ENCODE measurements at regions not wholly inside any gene's neighbourhood (a gene's known extent, or its start where the extent isn't known, plus 50 kb on each side); places are given as distances from the start of the nearest gene placed in this dataset.
"Not testable (repeated sequence)": the region's sequence is repeated elsewhere in the genome, so short reads cannot be mapped to it uniquely, and the experiment has no call there.

GRCh38 chr20:26220609-26221008 is 524.0 kb upstream of the ZNF337 start:
- intact Hi-C loops (cut with DNase I); DNase-seq (ENCODE audit: low spot score): not testable (repeated sequence)

DNA sequence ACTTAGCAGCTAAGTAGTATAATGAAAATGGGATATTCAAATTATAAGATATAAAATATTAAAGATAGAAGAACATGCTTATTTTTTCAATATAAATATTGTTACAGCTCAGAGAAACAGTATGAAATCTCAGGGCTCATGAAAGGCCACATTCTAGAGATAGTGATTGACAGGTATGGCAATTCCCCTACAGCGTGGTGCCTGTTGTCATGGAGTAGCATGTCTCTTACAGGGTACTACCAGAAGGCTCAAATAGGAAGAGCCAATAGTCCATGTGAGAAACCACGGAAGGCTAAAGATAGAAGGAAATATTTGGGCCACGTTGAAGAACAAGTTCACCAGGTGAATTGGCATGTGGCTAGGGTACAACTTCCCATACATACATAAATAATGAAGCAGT is 522.9 kb upstream of the ZNF337 start:
- intact Hi-C loops (cut with DNase I); DNase-seq (ENCODE audit: low spot score): not testable (repeated sequence)

DNA sequence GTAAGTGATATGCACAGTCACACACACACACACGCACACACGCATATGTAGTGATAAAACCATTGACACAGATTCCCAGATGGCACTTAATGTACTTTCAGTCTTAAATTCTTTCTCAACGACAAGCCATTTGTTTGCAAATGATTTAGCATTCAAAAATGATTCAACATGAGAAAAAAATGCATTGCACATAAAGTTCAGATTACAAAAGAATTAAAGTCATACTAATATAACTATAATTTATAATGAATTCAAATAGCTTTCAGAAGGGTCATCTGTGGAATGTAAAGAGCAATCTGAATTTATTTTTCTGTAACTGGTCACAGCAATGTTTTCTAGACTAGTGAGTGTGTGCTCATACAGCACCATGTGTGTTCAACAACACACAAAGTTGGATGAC is 521.6 kb upstream of the ZNF337 start:
- intact Hi-C loops (cut with DNase I), result no loop called here
- no peak for DNase-seq (ENCODE audit: low spot score)

GRCh38 chr20:26216025-26216424 is 519.4 kb upstream of the ZNF337 start:
- intact Hi-C loops (cut with DNase I), result no loop called here
- no peak for DNase-seq (ENCODE audit: low spot score)

DNA sequence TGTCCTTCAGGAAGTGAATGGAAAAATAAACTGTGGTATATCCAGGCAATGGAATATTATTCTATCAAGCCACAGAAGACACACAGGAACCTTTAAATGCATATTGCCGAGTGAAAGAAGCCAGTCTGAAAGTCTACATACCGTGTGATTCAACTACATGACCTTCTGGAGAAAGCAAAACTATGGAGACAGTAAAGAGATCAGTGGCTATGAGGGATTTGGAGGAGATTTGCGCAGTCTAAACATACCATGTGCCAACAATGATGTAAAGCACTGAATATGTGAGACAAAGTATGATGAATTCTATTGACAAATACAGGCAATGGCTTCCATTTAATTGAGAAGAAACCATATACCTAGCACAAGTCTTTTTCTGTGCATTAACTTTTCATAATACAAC is 518.3 kb upstream of the ZNF337 start:
- intact Hi-C loops (cut with DNase I), result no loop called here
- DNase-seq (ENCODE audit: low spot score), result no peak

GRCh38 chr20:26209171-26209941 is 512.7 kb upstream of the ZNF337 start:
- DNase-seq (ENCODE audit: low spot score), result peak; percentile 74

GRCh38 chr20:26208296-26209091 is 511.8 kb upstream of the ZNF337 start:
- intact Hi-C loops (cut with DNase I), result no loop called here

More at GRCh38 chr20:26209171-26209941, 512.7 kb upstream of the ZNF337 start:
- intact Hi-C loops (cut with DNase I), result no loop called here

DNA sequence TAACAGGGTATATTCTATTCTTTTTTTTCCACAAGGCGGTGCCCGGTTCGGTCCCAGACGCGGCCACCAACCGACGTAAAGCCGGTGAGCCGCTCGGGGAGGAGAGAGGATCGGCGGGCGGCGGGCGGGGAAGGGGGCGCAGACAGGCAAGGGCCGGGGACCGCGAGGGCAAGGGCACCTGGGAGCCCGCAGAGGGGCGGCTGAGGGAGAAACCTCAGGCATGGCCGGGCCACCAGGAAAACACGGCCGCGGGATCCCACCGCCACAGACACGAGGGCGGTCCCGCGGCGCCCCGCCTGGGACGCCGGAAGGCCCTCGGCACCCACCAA is 511.3 kb upstream of the ZNF337 start:
- intact Hi-C loops (cut with DNase I), result not testable (repeated sequence)
- DNase-seq (ENCODE audit: low spot score), result peak; percentile 70

More at GRCh38 chr20:26208296-26209091, 511.8 kb upstream of the ZNF337 start:
- peak; percentile 69 for DNase-seq (ENCODE audit: low spot score)

- DNase-seq (ENCODE audit: low spot score), result no peak
- intact Hi-C loops (cut with DNase I), result no loop called here
Measured at GRCh38 chr20:26207237-26207966, 510.7 kb upstream of the ZNF337 start.

GRCh38 chr20:26205350-26205749 is 508.7 kb upstream of the ZNF337 start:
- intact Hi-C loops (cut with DNase I), result no loop called here
- no peak for DNase-seq (ENCODE audit: low spot score)

DNA sequence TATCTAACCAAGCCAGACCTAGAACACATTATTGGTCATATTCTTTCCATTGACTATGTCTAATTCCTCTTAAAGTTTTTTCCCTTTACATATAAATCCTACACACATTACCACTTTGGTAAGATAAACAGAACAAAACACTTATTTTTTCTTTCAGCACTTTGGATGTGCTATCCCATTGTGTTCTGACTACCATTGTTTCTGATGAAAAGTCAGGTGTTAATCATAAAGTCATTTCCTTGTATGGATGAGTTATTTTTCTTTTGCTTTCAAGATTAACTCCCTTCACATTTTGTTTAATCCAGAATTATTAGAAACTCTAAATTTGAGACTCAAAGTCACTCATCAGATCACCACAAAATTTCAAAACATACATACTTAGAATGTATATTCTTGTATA is 504.4 kb upstream of the ZNF337 start:
- intact Hi-C loops (cut with DNase I); DNase-seq (ENCODE audit: low spot score): not testable (repeated sequence)

GRCh38 chr20:26187329-26187728 is 490.7 kb upstream of the ZNF337 start:
- DNase-seq (ENCODE audit: low spot score); intact Hi-C loops (cut with DNase I): not testable (repeated sequence)

DNA sequence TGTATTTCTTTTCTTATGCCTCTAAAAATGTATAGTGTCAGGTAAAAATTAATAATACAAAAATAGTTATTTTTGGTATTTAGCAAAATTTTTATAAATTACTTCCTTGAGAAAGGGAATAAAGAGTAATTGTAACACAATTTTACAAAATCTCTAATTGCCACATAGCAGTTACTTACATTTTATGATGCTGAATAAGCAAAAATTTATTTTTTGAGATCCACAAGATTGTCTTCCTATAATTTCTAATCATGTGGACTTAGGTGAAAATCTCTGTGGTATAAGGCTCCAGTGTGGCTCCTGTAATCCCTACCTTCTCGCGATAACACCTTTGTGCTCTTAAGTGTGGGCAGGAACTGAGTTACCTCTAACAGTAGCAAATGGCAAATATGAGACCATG is 487.1 kb upstream of the ZNF337 start:
- intact Hi-C loops (cut with DNase I); DNase-seq (ENCODE audit: low spot score): not testable (repeated sequence)

GRCh38 chr20:26181364-26181763 is 484.7 kb upstream of the ZNF337 start:
- DNase-seq (ENCODE audit: low spot score); intact Hi-C loops (cut with DNase I): not testable (repeated sequence)

DNA sequence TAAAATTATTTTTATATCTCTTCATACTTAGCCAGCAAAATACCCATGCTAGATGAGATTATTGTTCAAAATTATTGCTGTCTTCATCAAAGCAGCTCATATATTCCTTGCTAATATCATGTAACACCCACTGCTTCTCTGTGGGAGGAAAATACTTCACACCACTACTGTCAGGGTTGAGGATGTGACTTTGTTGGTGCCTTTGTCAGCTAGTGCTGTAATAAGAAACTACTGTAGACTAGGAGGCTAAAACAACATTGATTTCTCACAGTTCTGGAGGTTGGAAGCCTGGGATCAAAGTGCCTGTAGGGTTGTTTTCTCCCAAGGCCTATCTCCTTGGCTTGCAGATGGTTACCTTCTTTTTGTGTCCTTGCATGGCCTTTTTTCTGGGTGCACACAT is 475.2 kb upstream of the ZNF337 start:
- intact Hi-C loops (cut with DNase I); DNase-seq (ENCODE audit: low spot score): not testable (repeated sequence)

DNA sequence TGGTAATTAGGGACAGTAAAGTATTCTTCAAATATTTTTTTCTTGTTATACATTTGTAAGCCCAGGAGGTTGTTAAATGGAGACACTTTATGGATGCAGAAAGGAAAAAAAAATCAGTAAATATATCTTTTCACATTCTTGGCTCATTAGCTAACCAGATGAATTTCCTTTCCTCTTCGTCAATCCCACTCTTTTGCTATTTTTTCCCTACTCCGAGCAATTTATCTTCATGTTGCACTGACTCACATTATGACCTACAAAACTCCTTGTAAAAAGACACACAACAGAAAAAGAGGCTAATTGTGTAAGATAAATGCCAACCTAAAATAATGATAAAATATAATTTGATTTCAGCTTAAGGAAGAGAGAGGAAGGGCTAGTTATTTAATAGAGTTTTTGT is 472.9 kb upstream of the ZNF337 start:
- no peak for DNase-seq (ENCODE audit: low spot score)
- intact Hi-C loops (cut with DNase I), result loop anchor here in 1 of 2 donors (5.0 kb wide), 1 partner anchor 192 kb away; no protein-coding TSS in a partner anchor

DNA sequence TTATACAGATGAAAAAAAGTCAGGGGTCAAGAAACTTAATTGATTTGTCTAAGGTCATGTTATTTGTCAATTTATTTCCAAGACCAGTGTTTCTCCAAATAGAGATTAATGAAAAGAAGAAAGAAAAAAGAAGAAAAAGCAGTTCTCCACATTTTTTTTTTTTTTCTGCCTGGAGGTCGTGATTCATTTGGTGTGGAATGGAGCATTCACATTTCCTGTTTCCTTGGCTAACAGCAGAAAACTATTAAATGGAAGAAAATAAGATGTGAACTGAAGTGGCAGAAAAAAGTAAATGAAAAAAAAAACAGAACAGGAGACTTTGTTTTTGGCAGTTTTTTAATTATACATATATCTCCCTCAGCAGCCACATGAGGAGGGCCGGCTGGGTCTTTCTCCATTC is 470.8 kb upstream of the ZNF337 start:
- intact Hi-C loops (cut with DNase I), result loop anchor here in 1 of 2 donors (5.0 kb wide), 1 partner anchor 190 kb away; no protein-coding TSS in a partner anchor
- DNase-seq (ENCODE audit: low spot score), result no peak

- DNase-seq (ENCODE audit: low spot score), result no peak
- intact Hi-C loops (cut with DNase I), result no loop called here
Measured at GRCh38 chr20:26163890-26164289, 467.2 kb upstream of the ZNF337 start.

GRCh38 chr20:26163151-26163550 is 466.5 kb upstream of the ZNF337 start:
- intact Hi-C loops (cut with DNase I); DNase-seq (ENCODE audit: low spot score): not testable (repeated sequence)

- DNase-seq (ENCODE audit: low spot score); intact Hi-C loops (cut with DNase I): not testable (repeated sequence)
Measured at GRCh38 chr20:26161741-26162140, 465.1 kb upstream of the ZNF337 start.
